GM19324 (cell line): ENCODE measurements at regions not wholly inside any gene's neighbourhood (a gene's known extent, or its start where the extent isn't known, plus 50 kb on each side); places are given as distances from the start of the nearest gene placed in this dataset.

Experiments
- ATAC-seq: cut with Tn5 transposase; IDR thresholded peaks from one replicate; pipeline ENCODE4 v1.9.1; 2021; ENCODE audit warnings: mild to moderate bottlenecking, moderate library complexity; ENCODE audit not compliant: unreplicated experiment, low FRiP score

DNA sequence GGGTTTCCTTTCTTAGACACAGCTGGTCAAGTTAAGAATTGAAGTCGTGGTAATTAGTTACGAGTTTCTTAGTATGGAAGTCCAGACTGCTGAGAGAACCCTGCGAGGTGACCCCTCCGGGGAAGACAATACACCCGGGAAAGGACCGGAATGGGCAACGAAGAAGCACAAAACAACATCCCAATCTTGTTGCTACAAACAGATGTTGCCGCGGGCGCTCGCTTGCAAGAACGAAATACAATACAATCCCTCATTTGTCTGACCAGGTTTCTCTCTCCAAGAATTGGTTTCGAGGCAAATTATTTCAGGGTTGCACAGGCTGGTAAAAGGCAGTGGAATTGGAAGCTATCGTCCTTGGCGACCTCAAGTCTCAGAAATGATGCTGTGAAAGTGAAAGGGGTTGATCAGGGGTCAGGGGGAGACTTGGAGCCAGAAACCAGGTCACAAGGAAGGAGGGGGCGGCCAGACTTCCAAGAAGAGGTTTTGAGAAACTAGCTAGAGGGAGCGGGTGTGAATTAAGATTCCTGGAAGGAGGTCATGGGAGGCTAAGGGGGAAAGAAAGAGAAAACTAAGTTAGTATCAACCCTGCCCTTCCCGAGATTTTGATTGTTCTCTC, 401.9 kb downstream of the HRH4 start:
- no peak for ATAC-seq

DNA sequence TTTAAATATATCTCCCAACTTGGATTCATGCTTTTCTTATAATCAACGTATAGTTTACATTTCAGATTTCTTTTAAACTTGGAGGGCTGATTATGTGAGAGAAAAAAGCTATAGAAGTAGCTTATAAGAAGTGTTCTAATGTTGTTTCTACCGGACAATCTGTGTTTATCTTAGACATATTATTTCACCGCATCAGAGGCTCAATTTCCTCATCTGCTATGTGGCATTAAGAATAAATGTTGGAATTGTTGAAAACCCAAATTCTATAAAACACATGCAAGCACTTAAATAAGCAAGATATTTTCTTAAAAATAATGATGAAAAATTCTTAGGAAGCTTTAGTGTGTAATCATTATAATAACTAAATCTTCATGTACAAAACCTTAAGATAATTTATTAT, 407.9 kb downstream of the HRH4 start:
- no peak for ATAC-seq

DNA sequence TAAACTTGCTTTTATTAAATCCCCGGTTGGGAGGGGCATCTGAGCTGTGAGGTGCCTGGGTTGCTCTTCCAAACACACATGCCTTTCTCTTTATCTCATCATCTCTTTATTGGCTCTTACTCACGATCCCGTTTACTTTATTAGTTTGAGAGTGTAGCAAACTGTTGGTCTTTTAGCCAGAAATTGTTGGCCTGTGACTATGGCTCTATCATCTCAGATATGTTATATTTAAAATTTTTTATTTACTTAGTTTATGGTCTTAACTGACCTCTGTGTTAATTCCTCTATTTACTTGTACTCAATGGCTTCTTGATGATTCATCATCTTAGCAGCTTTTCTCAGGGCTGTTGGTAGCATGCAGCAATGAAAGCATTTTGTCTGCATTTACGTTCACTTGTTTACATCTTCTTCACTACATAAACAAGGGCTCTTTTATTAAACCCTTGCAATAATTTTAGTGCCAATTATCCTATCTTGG, 408.4 kb downstream of the HRH4 start:
- no peak for ATAC-seq

DNA sequence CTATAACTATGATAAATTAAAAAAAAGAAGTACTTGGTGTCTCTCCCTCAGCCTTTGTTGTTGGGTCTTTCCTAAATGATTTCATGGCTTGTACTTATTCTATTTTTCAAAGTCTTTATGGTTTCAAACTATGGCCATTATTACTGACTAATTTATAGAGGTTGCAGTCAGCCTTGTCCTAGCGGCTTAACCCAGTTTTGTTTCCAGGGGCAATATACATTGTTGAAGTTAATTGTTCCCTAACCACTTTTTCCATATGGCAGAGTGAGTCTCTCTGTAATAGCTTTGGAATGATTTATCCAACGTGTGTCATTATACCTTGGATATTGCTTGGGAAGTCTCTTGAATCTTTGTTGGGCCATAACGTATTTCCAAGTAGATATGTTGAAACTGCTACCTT, 408.8 kb downstream of the HRH4 start:
- ATAC-seq, result no peak

- ATAC-seq, result no peak
These were observed 414.8 kb downstream of the HRH4 start for GRCh38 chr18:24875286-24875685.

DNA sequence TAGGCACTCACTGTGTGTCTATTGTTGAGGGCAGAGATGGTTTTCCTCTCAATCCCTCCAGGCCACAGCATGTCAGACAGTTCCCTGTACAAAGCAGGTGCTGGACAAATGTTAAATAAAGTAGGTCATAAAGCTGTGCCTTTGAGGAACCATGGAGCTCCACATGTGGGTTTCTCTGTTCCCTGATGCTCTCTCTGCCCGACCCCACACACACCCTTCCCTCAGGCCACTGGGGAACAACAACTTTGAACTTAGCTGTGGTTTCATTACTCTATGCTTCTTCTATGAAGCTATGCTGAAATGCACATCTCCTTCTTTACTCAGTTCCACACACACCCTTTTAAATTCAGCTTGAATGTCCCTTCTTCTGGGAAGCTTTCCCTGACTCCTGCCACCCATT, 415.3 kb downstream of the HRH4 start:
- no peak for ATAC-seq

- ATAC-seq, result no peak
These were observed 415.8 kb downstream of the HRH4 start for GRCh38 chr18:24876266-24876665.

- ATAC-seq, result no peak
These were observed 416.6 kb downstream of the HRH4 start for GRCh38 chr18:24877066-24877465.

DNA sequence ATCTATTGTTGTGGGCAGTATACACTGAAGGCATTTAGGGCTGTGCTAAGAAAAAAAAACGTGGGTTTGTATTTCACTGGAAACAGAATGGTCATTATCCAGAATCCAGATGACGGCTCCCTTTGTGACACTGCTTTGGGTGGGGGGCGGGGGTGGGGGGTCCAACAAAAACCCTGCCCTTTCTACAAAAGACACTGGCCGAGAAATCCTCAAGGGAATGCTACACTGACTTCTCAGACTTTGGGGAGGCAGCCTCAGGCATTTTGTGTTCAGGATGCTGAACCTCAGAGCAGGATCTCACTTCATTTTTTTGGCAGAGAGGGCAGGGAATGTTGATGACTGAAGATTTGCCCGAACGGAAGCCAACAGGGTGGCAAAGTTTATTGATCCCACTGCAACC, 417.1 kb downstream of the HRH4 start:
- ATAC-seq, result no peak

- no peak for ATAC-seq
These were observed 417.9 kb downstream of the HRH4 start for GRCh38 chr18:24878289-24878688.

- ATAC-seq, result no peak
These were observed 424.8 kb downstream of the HRH4 start for GRCh38 chr18:24885276-24885675.

- no peak for ATAC-seq
These were observed 434.4 kb downstream of the HRH4 start for GRCh38 chr18:24894880-24895279.

DNA sequence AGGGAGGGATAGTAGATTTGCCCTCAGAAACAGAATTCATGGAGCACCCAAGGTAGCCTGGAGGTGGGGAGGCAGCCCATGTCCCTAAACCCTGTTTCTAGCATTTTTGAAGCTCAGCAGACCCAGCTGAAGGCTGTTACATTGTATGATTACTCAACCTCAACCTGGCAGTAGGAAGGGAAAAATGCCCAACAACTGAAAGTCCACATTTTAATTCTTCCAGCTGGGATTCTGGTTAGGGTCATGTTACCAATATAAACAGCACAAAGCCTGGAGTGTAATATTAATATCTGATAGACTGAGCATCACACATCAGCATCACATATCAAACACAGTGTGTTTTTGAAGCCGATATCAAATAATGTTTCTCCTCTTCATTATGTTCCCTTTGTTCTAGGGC, 437.0 kb downstream of the HRH4 start:
- ATAC-seq, result no peak

- no peak for ATAC-seq
These were observed 441.7 kb downstream of the ZNF521 start for GRCh38 chr18:24910221-24910620.

GRCh38 chr18:24913507-24914170, 438.3 kb downstream of the ZNF521 start:
- ATAC-seq, result no peak

- no peak for ATAC-seq
These were observed 437.8 kb downstream of the ZNF521 start for GRCh38 chr18:24914171-24914525.

- no peak for ATAC-seq
These were observed 437.3 kb downstream of the ZNF521 start for GRCh38 chr18:24914685-24915084.

DNA sequence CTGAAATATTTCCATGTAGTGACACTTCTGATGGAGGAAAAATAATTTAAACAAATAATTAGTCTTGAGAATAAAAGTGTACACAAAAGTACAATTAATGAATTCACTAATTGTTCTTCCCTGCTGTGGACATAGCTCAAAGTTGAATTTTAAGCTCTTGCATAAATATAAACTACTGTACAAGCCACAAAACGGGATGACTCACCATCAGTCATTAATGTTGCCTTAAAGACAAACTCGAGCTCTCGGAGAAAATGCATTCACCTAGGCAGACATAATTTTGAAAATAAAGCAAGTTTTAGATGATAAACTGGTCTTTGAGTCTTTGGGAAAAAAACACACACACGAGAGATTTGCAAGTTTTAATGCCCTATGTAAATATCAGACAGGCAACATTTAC, 436.4 kb downstream of the ZNF521 start:
- ATAC-seq, result no peak

GRCh38 chr18:24917767-24918166, 434.2 kb downstream of the ZNF521 start:
- ATAC-seq, result no peak

DNA sequence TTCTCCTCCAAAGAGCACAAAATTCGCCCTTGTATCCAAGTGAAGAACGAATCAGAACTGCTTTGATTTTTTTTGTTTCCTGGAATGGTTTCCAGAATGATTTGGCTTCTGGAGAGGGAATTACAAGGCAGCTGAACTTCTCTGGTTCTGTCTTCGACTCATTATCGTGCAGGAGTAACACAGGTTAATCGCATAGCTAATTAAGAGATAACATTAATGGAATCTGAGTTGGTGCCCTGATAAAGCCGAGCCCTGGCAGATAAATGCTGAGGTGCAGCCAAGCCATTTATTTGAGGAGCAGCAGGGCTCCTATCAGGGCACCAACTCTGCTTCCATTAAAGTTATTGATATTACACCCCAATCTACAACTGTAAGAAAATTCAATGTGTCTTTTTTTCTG, 433.7 kb downstream of the ZNF521 start:
- ATAC-seq, result no peak

GRCh38 chr18:24919181-24919797, 432.7 kb downstream of the ZNF521 start:
- ATAC-seq, result no peak

GRCh38 chr18:24922491-24922890, 429.5 kb downstream of the ZNF521 start:
- ATAC-seq, result no peak
